Heart left ventricle (tissue), 13 donors: ENCODE measurements at regions not wholly inside any gene's neighbourhood (a gene's known extent, or its start where the extent isn't known, plus 50 kb on each side); places are given as distances from the start of the nearest gene placed in this dataset.

Experiments used
- CTCF ChIP-seq, 12 donors: fragments of 200-600 bp; sonication (generic) in 4 of 12; IDR thresholded peaks; one replicate each; pipeline versions ENCODE4 v1.5.0 to v1.8.0; 2018 to 2022; ENCODE audit warnings: antibody characterized with exemption in 12 of 12, mild to moderate bottlenecking in 5 of 12
- POLR2A ChIP-seq, 2 donors: fragments of 450-650 bp; IDR thresholded peaks; one replicate each; pipeline ENCODE4 v1.6.1; 2017; ENCODE audit warnings: antibody characterized with exemption in 2 of 2, mild to moderate bottlenecking in 2 of 2, moderate library complexity in 2 of 2
- donor health status: ischemic (EF 13 %, LVEDD 7.1; RV severe dilation, severe dysfunction).
- donor health status: DM: no; HTN: yes; CAD: no.
- donor health status: DM: no; HTN: no; CAD: no.
- donor health status: ischemic (EF 25% LVEDD 6.9; RV normal size, moderate dysfunction).
- donor health status: ischemic (EF 25% LVEDD 5.7; RV mildly dilated, moderate dysfunction).
- donor health status: ischemic (EF 35%, LVEDD 5.7; RV mildly dilated, moderate dysfunction).
- donor health status: nonischemic (EF 11% LVEDD 7.7; RV severe dilation, severe dysfunction).
- donor health status: DM: yes; HTN: yes; CAD: no.
- donor health status: PGD.
- donor health status: ischemic (EF 29% LVEDD 5.4; RV normal size, mild dysfunction).
- donor health status: nonischemic (EF 23%, LVEDD 6.1; RV moderate dilation, normal function).

- TF ChIP-seq CTCF (IDR thresholded peaks at IDR 0.05): no peak
- TF ChIP-seq POLR2A (IDR thresholded peaks at IDR 0.05): no peak
Measured at GRCh38 chr4:159689526-159689925, 586.6 kb downstream of the RAPGEF2 start.
